WTC11 (cell line): ENCODE measurements at regions not wholly inside any gene's neighbourhood (a gene's known extent, or its start where the extent isn't known, plus 50 kb on each side); places are given as distances from the start of the nearest gene placed in this dataset.

Experiments
- ATAC-seq: fragments of 200-7000 bp; cut with Tn5 transposase; 2 replicates; pipeline ENCODE4 v1.10.0; 2021; ENCODE audit warnings: mild to moderate bottlenecking, moderate library complexity
- CTCF ChIA-PET: fragments of 300-600 bp; sonication (Branson Sonifier 250); formaldehyde crosslinking; loops from one replicate; lab custom pipeline; 2021; ENCODE audit warnings: antibody characterized with exemption; lab: Charles Lee
- POLR2A ChIA-PET: fragments of 350-600 bp; sonication (Branson Sonifier 250); formaldehyde crosslinking; loops from one replicate; lab custom pipeline; 2021; ENCODE audit warnings: antibody characterized with exemption; lab: Charles Lee
- DNase-seq: peaks from one replicate; pipeline ENCODE4 v3.0.0; 2021; ENCODE audit warnings: low spot score
- H3K27ac Mint-ChIP-seq: 2 replicates; pipeline ENCODE4 v1.8.0; 2021; ENCODE audit warnings: mixed read lengths
- H3K27me3 Mint-ChIP-seq: 2 replicates; pipeline ENCODE4 v1.8.0; 2021; ENCODE audit warnings: low read depth, mild to moderate bottlenecking, moderate library complexity, mixed read lengths
- H3K36me3 Mint-ChIP-seq: 2 replicates; pipeline ENCODE4 v1.8.0; 2021; ENCODE audit warnings: mixed read lengths
- H3K4me1 Mint-ChIP-seq: 2 replicates; pipeline ENCODE4 v1.8.0; 2022; ENCODE audit warnings: mixed read lengths
- H3K4me3 Mint-ChIP-seq: 2 replicates; pipeline ENCODE4 v1.8.0; 2021; ENCODE audit warnings: mild to moderate bottlenecking, moderate library complexity, mixed read lengths
- H3K9me3 Mint-ChIP-seq: 2 replicates; pipeline ENCODE4 v1.8.0; 2021; ENCODE audit warnings: mixed read lengths
- ATF6 ChIP-seq: sonication (generic); formaldehyde crosslinking; IDR thresholded peaks from 2 replicates; pipeline ENCODE4 v1.8.1; 2023; ENCODE audit warnings: mild to moderate bottlenecking, missing genetic modification reagents
- E2F4 ChIP-seq: sonication (generic); formaldehyde crosslinking; IDR thresholded peaks from 2 replicates; pipeline ENCODE4 v1.8.1; 2022; ENCODE audit warnings: low read depth, mild to moderate bottlenecking, moderate library complexity, missing genetic modification reagents, borderline replicate concordance
- ETV6 ChIP-seq: sonication (generic); formaldehyde crosslinking; IDR thresholded peaks from 2 replicates; pipeline ENCODE4 v1.8.1; 2022; ENCODE audit warnings: mild to moderate bottlenecking, missing genetic modification reagents
- FOXJ3 ChIP-seq: sonication (generic); formaldehyde crosslinking; IDR thresholded peaks from 2 replicates; pipeline ENCODE4 v1.9.0; 2021; ENCODE audit warnings: missing genetic modification reagents, mild to moderate bottlenecking, borderline replicate concordance
- FOXK1 ChIP-seq: sonication (generic); formaldehyde crosslinking; IDR thresholded peaks from 2 replicates; pipeline ENCODE4 v1.8.0; 2022; ENCODE audit warnings: mild to moderate bottlenecking, moderate library complexity, missing genetic modification reagents
- IRF2 ChIP-seq: sonication (generic); formaldehyde crosslinking; IDR thresholded peaks from 2 replicates; pipeline ENCODE4 v1.8.0; 2022; ENCODE audit warnings: low read depth, missing genetic modification reagents, borderline replicate concordance
- MYBL2 ChIP-seq: sonication (generic); formaldehyde crosslinking; IDR thresholded peaks from 2 replicates; pipeline ENCODE4 v1.8.1; 2023; ENCODE audit warnings: mild to moderate bottlenecking, moderate library complexity, missing genetic modification reagents
- NFE2L1 ChIP-seq: sonication (generic); formaldehyde crosslinking; IDR thresholded peaks from 2 replicates; pipeline ENCODE4 v1.8.1; 2023; ENCODE audit warnings: missing genetic modification reagents
- NFYB ChIP-seq: sonication (generic); formaldehyde crosslinking; conservative IDR thresholded peaks from 2 replicates; pipeline ENCODE4 v1.8.0; 2022; ENCODE audit warnings: low read depth, missing genetic modification reagents
- SP1 ChIP-seq: sonication (generic); formaldehyde crosslinking; conservative IDR thresholded peaks from 2 replicates; pipeline ENCODE4 v1.8.1; 2022; ENCODE audit warnings: missing genetic modification reagents
- STAT6 ChIP-seq: sonication (generic); formaldehyde crosslinking; conservative IDR thresholded peaks from 2 replicates; pipeline ENCODE4 v1.8.1; 2023; ENCODE audit warnings: mild to moderate bottlenecking, low read depth, missing genetic modification reagents, moderate library complexity
- TEAD4 ChIP-seq: sonication (generic); formaldehyde crosslinking; IDR thresholded peaks from 2 replicates; pipeline ENCODE4 v1.8.0; 2022; ENCODE audit warnings: mild to moderate bottlenecking, missing genetic modification reagents
- ZBTB21 ChIP-seq: sonication (generic); formaldehyde crosslinking; IDR thresholded peaks from 2 replicates; pipeline ENCODE4 v1.8.1; 2023; ENCODE audit warnings: mild to moderate bottlenecking, missing genetic modification reagents, borderline replicate concordance
- ZNF138 ChIP-seq: sonication (generic); formaldehyde crosslinking; conservative IDR thresholded peaks from 2 replicates; pipeline ENCODE4 v1.8.1; 2022; ENCODE audit warnings: mild to moderate bottlenecking, moderate library complexity, missing genetic modification reagents
- TF ChIP-seq, protein P1 (sequence below): fragments of 200-600 bp; IDR thresholded peaks from 2 replicates; pipeline ENCODE4 v1.8.0; 2022; ENCODE audit warnings: antibody characterized with exemption
- TF ChIP-seq, protein P2 (sequence below): sonication (generic); formaldehyde crosslinking; IDR thresholded peaks from 2 replicates; pipeline ENCODE4 v1.8.0; 2022; ENCODE audit warnings: missing genetic modification reagents

DNA sequence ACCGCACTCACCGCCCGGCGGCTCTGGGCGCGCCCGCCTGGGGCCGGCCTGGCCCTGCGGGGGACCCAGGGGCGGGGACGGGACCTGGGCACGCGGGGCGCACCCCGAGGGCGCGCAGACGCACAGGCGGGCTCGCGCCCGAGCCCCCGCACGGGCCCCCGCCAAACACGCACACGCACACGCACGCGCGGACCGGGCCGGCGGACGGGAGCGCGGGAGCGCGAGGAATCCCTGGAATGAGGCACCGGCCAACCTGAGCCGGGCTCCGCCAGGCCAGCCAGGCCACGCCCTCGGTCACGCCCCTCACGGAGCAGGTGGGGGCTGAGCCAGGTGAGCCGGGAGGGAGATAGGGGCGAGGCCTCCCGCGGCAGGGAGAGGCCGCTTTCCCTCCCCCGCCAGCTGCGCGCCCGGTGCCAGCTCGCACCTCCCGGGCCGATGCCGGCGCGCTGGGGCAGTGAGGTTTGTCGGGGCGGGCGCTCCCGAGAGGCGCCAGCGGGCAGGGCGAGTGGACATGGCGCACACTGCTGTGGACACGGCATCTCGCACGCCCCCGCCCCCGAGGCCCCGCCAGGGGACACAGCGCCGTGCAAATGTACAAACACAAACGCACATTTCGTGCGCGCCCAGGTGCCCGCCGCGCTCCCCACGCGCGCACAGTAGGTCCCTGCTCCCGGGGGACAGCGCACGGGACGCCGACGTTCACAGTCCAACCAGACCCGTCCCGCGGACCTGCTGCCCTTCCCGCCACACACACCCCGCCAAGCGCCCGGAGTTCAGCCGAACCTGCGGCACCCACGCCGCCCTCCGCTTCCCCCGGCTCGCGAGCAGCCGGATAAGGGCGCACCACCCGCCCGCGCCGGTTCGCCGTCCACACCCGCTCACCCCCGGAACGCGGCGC, 75.9 kb upstream of the VGLL4 start (continued):
- TF ChIP-seq ATF6 (CRISPR knock-in tag) (no peak), FOXK1 (CRISPR knock-in tag) (0 out of 2 replicates have a peak, but pooled peaks have one; percentile 11), ETV6 (CRISPR knock-in tag) (no peak), ZBTB21 (CRISPR knock-in tag) (peak; percentile 66; the same call in 1 of the 2 replicates)

- H3K27ac Mint-ChIP-seq = peak overlapping the region; percentile 65
- no peaks in the 10 kb centered on the region for H3K9me3 Mint-ChIP-seq
- ChIA-PET CTCF (no interaction called here), POLR2A (no interaction called here)
- 0 out of 2 replicates have a peak, but pooled peaks have one; percentile 7 for TF ChIP-seq FOXK1 (CRISPR knock-in tag)
- peak; percentile 2; the same call in 1 of the 2 replicates for TF ChIP-seq NFE2L1 (CRISPR knock-in tag)
- no peak for TF ChIP-seq E2F4 (CRISPR knock-in tag)
- no peak for TF ChIP-seq IRF2 (CRISPR knock-in tag)
- no peak for TF ChIP-seq NFYB (CRISPR knock-in tag)
- TF ChIP-seq STAT6 (CRISPR knock-in tag) = no peak
- TF ChIP-seq SP1 (CRISPR knock-in tag) = no peak
- peak; percentile 13; the same call in 1 of the 2 replicates for ATAC-seq
- H3K36me3 Mint-ChIP-seq = no peaks in the 10 kb centered on the region
- H3K4me1 Mint-ChIP-seq = peaks cover 45% of the 10 kb centered on the region
- DNase-seq = peak; percentile 68
- H3K4me3 Mint-ChIP-seq = peak overlapping the region; percentile 93
- peaks cover 18% of the 10 kb centered on the region for H3K27me3 Mint-ChIP-seq
Measured at GRCh38 chr3:11718637-11719405, 75.1 kb upstream of the VGLL4 start.

- Mint-ChIP-seq H3K4me1 (peaks cover 45% of the 10 kb centered on the region), H3K4me3 (peak overlapping the region; percentile 93), H3K27me3 (peaks cover 18% of the 10 kb centered on the region), H3K36me3 (no peaks in the 10 kb centered on the region), H3K27ac (peak overlapping the region; percentile 65; the same call in 1 of the 2 replicates), H3K9me3 (no peaks in the 10 kb centered on the region)
- ATAC-seq (no peak), DNase-seq (no peak)
- ChIA-PET CTCF (interaction anchor here (0.6 kb wide), 1 partner anchor 172 kb away, joined by 3 read pairs; no protein-coding TSS in a partner anchor), POLR2A (no interaction called here)
- TF ChIP-seq ETV6 (CRISPR knock-in tag) = no peak
- TF ChIP-seq, protein P1, sequence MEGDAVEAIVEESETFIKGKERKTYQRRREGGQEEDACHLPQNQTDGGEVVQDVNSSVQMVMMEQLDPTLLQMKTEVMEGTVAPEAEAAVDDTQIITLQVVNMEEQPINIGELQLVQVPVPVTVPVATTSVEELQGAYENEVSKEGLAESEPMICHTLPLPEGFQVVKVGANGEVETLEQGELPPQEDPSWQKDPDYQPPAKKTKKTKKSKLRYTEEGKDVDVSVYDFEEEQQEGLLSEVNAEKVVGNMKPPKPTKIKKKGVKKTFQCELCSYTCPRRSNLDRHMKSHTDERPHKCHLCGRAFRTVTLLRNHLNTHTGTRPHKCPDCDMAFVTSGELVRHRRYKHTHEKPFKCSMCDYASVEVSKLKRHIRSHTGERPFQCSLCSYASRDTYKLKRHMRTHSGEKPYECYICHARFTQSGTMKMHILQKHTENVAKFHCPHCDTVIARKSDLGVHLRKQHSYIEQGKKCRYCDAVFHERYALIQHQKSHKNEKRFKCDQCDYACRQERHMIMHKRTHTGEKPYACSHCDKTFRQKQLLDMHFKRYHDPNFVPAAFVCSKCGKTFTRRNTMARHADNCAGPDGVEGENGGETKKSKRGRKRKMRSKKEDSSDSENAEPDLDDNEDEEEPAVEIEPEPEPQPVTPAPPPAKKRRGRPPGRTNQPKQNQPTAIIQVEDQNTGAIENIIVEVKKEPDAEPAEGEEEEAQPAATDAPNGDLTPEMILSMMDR = no peak
- TF ChIP-seq ZBTB21 (CRISPR knock-in tag) = no peak
- no peak for TF ChIP-seq MYBL2
- no peak for TF ChIP-seq ZNF138 (CRISPR knock-in tag)
- TF ChIP-seq, protein P2, sequence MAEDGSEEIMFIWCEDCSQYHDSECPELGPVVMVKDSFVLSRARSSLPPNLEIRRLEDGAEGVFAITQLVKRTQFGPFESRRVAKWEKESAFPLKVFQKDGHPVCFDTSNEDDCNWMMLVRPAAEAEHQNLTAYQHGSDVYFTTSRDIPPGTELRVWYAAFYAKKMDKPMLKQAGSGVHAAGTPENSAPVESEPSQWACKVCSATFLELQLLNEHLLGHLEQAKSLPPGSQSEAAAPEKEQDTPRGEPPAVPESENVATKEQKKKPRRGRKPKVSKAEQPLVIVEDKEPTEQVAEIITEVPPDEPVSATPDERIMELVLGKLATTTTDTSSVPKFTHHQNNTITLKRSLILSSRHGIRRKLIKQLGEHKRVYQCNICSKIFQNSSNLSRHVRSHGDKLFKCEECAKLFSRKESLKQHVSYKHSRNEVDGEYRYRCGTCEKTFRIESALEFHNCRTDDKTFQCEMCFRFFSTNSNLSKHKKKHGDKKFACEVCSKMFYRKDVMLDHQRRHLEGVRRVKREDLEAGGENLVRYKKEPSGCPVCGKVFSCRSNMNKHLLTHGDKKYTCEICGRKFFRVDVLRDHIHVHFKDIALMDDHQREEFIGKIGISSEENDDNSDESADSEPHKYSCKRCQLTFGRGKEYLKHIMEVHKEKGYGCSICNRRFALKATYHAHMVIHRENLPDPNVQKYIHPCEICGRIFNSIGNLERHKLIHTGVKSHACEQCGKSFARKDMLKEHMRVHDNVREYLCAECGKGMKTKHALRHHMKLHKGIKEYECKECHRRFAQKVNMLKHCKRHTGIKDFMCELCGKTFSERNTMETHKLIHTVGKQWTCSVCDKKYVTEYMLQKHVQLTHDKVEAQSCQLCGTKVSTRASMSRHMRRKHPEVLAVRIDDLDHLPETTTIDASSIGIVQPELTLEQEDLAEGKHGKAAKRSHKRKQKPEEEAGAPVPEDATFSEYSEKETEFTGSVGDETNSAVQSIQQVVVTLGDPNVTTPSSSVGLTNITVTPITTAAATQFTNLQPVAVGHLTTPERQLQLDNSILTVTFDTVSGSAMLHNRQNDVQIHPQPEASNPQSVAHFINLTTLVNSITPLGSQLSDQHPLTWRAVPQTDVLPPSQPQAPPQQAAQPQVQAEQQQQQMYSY = no peak
- no peak for TF ChIP-seq TEAD4
- no peak for TF ChIP-seq FOXJ3 (CRISPR knock-in tag)
Measured at GRCh38 chr3:11717768-11718636, 74.3 kb upstream of the VGLL4 start.
